Tibial nerve (tissue), 4 donors: ENCODE measurements at regions not wholly inside any gene's neighbourhood (a gene's known extent, or its start where the extent isn't known, plus 50 kb on each side); places are given as distances from the start of the nearest gene placed in this dataset.

Source experiments
- EP300 ChIP-seq, 2 donors: sonication (generic); formaldehyde crosslinking; IDR thresholded peaks; one replicate each; pipeline ENCODE4 v1.6.1; 2017; ENCODE audit warnings: antibody characterized with exemption in 2 of 2, mild to moderate bottlenecking in 1 of 2
- POLR2A ChIP-seq, 2 donors: fragments of 450-650 bp; IDR thresholded peaks; one replicate each; pipeline ENCODE4 v1.6.1; 2017; ENCODE audit warnings: antibody characterized with exemption in 2 of 2, mild to moderate bottlenecking in 2 of 2, moderate library complexity in 2 of 2
- TF ChIP-seq, protein P1 (sequence below), 5 experiments: fragments of 200-600 bp in 3 of 5; fragments of 450-650 bp in 2 of 5; sonication (generic) in 3 of 5; IDR thresholded peaks; one replicate each; pipeline ENCODE4 v1.5.1; 2016 to 2019; ENCODE audit warnings: antibody characterized with exemption in 5 of 5, mild to moderate bottlenecking in 3 of 5, moderate library complexity in 2 of 5

DNA sequence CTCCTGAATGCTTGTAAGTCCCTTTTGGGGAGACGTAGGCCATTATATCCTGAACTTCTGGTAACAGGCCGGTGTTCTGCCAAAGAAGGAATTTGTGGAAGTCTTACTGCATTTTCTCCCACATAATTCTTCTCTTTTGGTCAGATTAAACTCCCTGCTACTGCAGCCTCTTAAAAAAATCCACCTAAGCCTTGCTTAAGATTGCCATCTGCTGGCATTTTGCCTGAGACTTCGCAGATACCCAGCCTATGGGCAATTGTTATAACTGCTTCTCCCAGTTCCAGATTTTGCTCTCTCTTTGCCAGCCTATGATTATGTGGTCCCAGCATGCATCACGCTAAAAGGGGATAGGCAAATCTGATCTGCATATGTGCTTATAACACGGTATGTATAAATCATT is 391.6 kb upstream of the CHD1 start:
- no peak for TF ChIP-seq EP300 (IDR thresholded peaks at IDR 0.05)
- TF ChIP-seq, protein P1, sequence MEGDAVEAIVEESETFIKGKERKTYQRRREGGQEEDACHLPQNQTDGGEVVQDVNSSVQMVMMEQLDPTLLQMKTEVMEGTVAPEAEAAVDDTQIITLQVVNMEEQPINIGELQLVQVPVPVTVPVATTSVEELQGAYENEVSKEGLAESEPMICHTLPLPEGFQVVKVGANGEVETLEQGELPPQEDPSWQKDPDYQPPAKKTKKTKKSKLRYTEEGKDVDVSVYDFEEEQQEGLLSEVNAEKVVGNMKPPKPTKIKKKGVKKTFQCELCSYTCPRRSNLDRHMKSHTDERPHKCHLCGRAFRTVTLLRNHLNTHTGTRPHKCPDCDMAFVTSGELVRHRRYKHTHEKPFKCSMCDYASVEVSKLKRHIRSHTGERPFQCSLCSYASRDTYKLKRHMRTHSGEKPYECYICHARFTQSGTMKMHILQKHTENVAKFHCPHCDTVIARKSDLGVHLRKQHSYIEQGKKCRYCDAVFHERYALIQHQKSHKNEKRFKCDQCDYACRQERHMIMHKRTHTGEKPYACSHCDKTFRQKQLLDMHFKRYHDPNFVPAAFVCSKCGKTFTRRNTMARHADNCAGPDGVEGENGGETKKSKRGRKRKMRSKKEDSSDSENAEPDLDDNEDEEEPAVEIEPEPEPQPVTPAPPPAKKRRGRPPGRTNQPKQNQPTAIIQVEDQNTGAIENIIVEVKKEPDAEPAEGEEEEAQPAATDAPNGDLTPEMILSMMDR (IDR thresholded peaks at IDR 0.05), result no peak
- no peak for TF ChIP-seq POLR2A (IDR thresholded peaks at IDR 0.05)
